H1 (cell line): ENCODE measurements at regions not wholly inside any gene's neighbourhood (a gene's known extent, or its start where the extent isn't known, plus 50 kb on each side); places are given as distances from the start of the nearest gene placed in this dataset.

ENCODE experiments used
- CREB1 ChIP-seq: IDR thresholded peaks from 2 replicates; pipeline ENCODE4 v1.6.1; 2012; ENCODE audit warnings: inconsistent platforms
- E2F6 ChIP-seq: IDR thresholded peaks from 2 replicates; pipeline ENCODE4 v1.6.1; 2012; ENCODE audit warnings: inconsistent platforms
- MAX ChIP-seq: IDR thresholded peaks from 2 replicates; pipeline ENCODE4 v1.6.1; 2012; ENCODE audit warnings: inconsistent platforms
- POLR2AphosphoS5 ChIP-seq: IDR thresholded peaks from 2 replicates; pipeline ENCODE4 v1.6.1; 2011; ENCODE audit warnings: low read depth, low read length
- RNF2 ChIP-seq: fragments of 200-900, 300-1000 bp; sonication (generic); IDR thresholded peaks from 2 replicates; pipeline ENCODE4 v1.7.1; 2016; ENCODE audit warnings: borderline replicate concordance, low read depth, mild to moderate bottlenecking, antibody characterized with exemption, low read length; ENCODE audit not compliant: poor library complexity, severe bottlenecking; ENCODE audit errors: missing control alignments
- TAF1 ChIP-seq: IDR thresholded peaks from 2 replicates; pipeline ENCODE4 v1.6.1; 2011; ENCODE audit warnings: mild to moderate bottlenecking, low read depth, low read length
- TBP ChIP-seq: IDR thresholded peaks from 2 replicates; pipeline ENCODE4 v1.6.1; 2011; ENCODE audit warnings: low read depth, low read length, improper control_type of control experiment
- YY1 ChIP-seq: IDR thresholded peaks from 2 replicates; pipeline ENCODE4 v1.6.1; 2011; ENCODE audit warnings: low read depth, mild to moderate bottlenecking, low read length

GRCh38 chr5:92748072-92748676 lies 832.8 kb downstream of the NR2F1-AS1 start (continued):
- no peak for TF ChIP-seq POLR2AphosphoS5
- no peak for TF ChIP-seq CREB1
- TF ChIP-seq MAX, result no peak
- no peak for TF ChIP-seq YY1
- TF ChIP-seq RNF2, result no peak
- no peak for TF ChIP-seq TBP
- TF ChIP-seq E2F6, result no peak
- TF ChIP-seq TAF1, result no peak
